ENCODE measurements at regions not wholly inside any gene's neighbourhood (a gene's known extent, or its start where the extent isn't known, plus 50 kb on each side); places are given as distances from the start of the nearest gene placed in this dataset.

DNA sequence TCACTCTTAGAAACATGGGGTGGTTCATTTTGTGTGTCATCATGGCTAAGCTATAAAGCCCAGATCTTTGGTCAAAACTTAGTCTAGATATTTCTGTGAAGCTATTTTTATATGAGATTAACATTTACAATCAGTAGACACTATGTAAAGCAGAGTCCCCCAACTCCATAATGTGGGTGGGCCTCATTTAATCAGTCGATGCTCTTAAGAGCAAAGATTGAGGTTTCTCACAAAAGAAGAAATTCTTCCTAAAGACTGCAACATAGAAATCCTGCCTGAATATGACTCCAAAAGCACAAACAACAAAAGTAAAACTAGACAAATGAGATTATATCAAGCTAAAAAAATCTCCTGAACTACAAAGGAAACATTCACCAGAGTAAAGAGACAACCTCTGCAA is 642.2 kb downstream of the DIAPH3 start:
- ATAC-seq: no peak

- no peak for ATAC-seq
Observed at GRCh38 chr13:59522652-59523051, 641.1 kb downstream of the DIAPH3 start.

- no peak for ATAC-seq
Observed at GRCh38 chr13:59527500-59527899, 636.2 kb downstream of the DIAPH3 start.

DNA sequence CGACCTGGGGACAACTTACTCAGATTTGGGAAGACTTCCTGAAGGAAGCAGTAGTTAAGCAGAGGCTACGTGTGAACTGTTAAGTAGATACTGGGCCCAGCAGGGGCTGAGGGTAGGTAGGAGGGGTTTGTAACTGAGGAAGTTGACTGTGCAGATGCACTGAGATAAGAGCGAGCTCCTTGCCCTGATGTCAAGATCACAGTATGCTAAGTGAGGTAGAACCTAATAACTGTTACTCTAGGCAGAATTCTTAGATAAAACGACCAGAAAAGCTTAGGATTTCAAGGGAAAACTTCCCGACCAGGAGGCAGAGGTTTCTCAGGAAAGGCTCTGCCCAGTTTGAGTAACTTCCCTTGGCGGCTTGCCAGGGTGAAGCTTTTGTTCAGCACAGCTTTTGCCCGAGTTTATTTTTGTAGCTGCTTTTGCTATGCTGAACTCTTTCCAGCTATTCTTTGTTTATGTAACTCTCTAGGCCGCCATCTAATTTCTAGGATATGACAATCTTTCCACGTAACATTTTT is 632.1 kb downstream of the DIAPH3 start:
- ATAC-seq: no peak

GRCh38 chr13:59532405-59532804 is 631.3 kb downstream of the DIAPH3 start:
- no peak for ATAC-seq

DNA sequence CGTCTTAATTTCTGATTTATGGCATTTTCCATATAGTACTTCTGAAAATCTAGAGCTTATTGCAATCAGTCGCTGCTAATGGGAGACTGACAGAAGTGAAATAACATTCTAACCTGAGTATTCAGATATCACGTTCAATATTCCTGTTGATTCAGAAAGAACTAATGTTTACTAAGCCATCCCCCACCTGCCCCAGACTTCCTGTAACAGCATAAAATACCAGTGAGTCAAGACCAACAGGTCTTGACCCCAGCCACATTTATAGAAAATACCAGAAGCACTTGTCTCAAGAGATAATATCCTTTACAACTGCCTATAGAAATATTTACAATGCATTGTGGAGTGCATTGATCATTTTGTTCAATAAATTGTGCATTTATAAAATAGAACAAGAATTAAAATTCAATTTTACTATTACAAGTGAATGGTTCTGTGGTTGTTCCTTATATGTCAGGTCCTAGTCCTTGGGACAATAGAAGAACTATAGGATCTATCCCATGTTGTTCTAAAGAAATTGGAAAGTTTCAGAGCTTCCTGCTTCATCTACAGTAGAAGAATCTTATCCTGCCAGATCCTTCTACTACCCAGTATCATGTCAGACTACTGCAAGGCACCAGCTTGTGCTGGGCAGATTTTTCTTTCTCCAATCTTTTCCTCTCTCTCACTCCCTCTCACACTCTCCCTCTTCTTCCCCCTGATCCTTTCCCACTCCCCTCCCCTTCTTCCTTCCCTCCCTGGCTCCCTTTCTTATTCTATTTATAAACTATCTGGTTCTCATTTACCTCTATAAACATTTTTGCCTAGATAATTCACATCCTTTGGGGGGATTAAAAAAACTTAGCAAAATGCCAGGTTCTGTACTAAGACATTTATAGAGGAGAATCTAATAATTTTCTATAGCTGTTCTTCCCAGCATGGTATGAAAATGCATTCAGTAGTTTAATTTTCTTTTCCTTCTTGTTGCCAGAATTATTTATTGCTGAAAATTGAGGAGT is 629.9 kb downstream of the DIAPH3 start:
- ATAC-seq: no peak

- no peak for ATAC-seq
Observed at GRCh38 chr13:59534806-59535205, 628.9 kb downstream of the DIAPH3 start.

- no peak for ATAC-seq
Observed at GRCh38 chr13:59537500-59537899, 626.2 kb downstream of the DIAPH3 start.

GRCh38 chr13:59538512-59538911 is 625.2 kb downstream of the DIAPH3 start:
- ATAC-seq: no peak

DNA sequence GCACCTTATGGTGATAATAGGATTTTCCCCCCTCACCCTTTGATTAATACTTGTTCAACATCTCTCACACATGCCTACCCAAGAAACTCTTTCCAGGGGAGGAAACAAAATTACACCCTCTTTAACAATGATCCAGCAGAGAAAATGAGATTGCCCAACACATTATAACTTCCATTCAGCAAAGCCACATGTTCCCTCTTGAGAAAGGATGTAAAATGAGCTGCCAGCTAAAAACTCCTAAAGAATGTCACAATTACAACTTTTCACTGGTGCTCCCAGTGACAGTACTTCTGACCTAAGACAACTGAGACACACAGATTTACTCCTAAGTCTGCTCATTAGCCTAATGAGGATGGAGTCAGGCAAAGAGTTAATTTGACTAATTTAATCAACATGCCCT is 621.4 kb downstream of the DIAPH3 start:
- no peak for ATAC-seq

DNA sequence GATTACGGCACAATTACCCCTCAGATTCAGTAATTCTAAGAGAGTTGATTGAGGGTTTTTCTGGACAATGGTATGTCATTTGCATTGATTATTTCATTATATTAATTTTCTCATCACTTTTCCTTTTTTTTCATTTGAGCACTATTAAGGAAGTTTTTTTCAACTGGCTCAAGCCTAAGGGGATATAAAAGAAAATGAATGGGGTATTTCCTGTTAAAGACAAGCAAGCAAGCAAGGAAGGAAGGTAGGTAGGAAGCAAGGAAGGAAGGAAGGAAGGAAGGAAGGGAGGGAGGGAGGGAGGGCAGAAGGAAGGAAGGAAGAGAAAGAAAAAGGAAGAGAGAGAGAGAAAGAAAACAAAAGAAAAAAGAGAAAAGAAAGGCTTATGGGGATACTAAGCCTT is 620.3 kb downstream of the DIAPH3 start:
- no peak for ATAC-seq

GRCh38 chr13:59545007-59545406 is 618.7 kb downstream of the DIAPH3 start:
- ATAC-seq: no peak

DNA sequence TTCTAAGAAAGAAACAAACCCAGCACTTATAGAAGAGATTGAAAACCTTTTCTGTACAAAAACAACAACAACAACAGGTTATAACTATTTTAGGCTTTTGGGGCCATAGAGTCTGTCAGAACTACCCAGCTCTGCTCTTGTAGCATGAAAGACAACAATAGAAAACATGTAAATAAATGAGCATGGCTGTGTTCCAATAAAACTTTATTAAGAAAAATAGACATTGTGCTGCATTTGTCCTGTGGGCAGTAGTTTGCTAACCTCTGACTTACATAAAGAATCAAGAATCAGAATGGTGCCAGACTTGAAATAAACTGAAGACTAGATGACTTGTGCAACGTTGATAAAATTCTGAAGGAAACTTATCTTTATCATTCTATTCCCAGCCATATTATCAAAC is 617.5 kb downstream of the DIAPH3 start:
- no peak for ATAC-seq

- ATAC-seq: no peak
Observed at GRCh38 chr13:59547950-59548349, 615.8 kb downstream of the DIAPH3 start.

- no peak for ATAC-seq
Observed at GRCh38 chr13:59562924-59563323, 600.8 kb downstream of the DIAPH3 start.

GRCh38 chr13:59566561-59566960 is 597.2 kb downstream of the DIAPH3 start:
- ATAC-seq: no peak

GRCh38 chr13:59568306-59568705 is 595.4 kb downstream of the DIAPH3 start:
- ATAC-seq: no peak

DNA sequence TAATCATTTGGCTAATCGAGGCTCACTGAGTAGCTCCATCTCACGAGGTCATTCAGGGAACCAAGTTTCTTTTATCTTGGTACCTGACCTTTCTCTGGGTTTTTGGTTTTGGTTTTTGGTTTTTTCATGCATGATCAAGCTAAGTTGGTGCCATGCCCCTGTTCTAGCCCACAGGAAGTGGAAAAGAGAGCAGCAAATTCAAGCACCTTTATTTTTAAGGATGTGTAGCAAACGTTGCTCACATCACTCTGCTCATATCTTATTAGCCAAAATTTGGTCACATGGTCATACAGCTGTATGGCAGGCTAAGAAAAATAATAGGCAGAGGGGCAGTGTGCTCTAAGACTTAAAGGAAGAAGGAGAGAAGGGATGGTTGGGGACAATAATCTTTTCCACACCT is 593.5 kb downstream of the DIAPH3 start:
- no peak for ATAC-seq

DNA sequence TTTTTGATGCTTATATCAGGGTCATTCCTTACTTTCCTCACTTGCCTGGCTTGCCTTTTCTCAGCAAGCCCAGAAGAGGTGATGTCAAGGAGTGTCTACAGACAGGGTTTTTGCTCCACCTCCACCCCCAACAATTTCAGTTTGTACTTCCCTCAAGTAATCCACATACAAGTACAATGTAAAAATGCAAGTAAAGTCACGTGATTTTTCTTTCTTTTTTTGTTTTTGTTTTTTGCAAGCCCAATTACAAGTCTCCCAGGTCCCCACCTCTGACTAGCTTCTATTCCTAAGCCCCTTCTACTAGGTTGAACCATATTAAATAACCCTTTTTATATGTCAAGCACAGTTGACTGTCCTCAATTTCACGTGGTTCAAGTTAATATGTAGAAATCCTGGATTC is 579.6 kb downstream of the DIAPH3 start:
- ATAC-seq: no peak

GRCh38 chr13:59584761-59585670 is 578.7 kb downstream of the DIAPH3 start:
- ATAC-seq: no peak

GRCh38 chr13:59587030-59587429 is 576.7 kb downstream of the DIAPH3 start:
- ATAC-seq: no peak

- no peak for ATAC-seq
Observed at GRCh38 chr13:59587971-59588716, 575.6 kb downstream of the DIAPH3 start.

DNA sequence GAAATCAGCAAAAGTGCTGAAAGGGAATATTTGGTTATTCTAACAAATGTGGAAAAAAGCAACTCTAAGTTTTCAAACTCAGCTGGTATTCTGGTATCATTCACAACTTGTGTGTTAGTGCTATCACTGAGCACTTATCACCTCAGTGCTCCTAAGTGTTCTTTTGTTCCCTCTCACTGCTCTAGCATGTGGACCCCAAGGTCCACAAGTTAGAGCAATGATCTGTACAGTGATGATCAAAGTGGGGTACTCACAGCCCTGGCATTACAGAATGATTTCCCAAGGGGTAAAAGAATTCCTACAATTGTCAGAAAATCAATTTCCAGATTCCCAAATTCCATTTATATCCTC is 575.0 kb downstream of the DIAPH3 start:
- ATAC-seq: no peak

Measured in activated CD4-positive, CD25-positive, alpha-beta regulatory T cell treated with anti-CD3 and anti-CD28 coated beads, Interleukin-2, amount 50 U/mL, for 24 hours (primary cell).